CD14-positive monocyte (primary cell): ENCODE measurements at regions not wholly inside any gene's neighbourhood (a gene's known extent, or its start where the extent isn't known, plus 50 kb on each side); places are given as distances from the start of the nearest gene placed in this dataset.

ENCODE experiments used
- DNase-seq, 3 donors: peaks; one replicate each; pipeline ENCODE4 v3.0.0-alpha.2; 2011 to 2022
- H2AFZ ChIP-seq: 2 replicates; pipeline ENCODE4 v1.6.0; 2012; ENCODE audit warnings: mild to moderate bottlenecking, low read depth, low read length, inconsistent platforms; ENCODE audit not compliant: insufficient read depth, poor library complexity, severe bottlenecking
- H3K27ac ChIP-seq, 2 donors: 1 replicate in 1 of 2; 2 replicates in 1 of 2; pipeline ENCODE4 v1.5.1; 2012 to 2013; ENCODE audit warnings: low read length in 2 of 2, control low read depth in 1 of 2, inconsistent platforms in 1 of 2, low read depth in 1 of 2, mild to moderate bottlenecking in 1 of 2
- H3K27me3 ChIP-seq, 2 donors: one replicate each; pipeline versions ENCODE4 v1.6.0 to v1.6.1; 2011 to 2013; ENCODE audit warnings: low read length in 2 of 2; ENCODE audit not compliant: control insufficient read depth in 2 of 2, insufficient read depth in 2 of 2
- H3K36me3 ChIP-seq, 2 donors: replicated peaks in 1 of 2; 1 replicate in 1 of 2; 2 replicates in 1 of 2; pipeline versions ENCODE4 v1.5.1 to v1.6.1; 2012 to 2013; ENCODE audit warnings: low read length in 2 of 2, control low read depth in 1 of 2, inconsistent platforms in 1 of 2, mild to moderate bottlenecking in 1 of 2; ENCODE audit not compliant: insufficient read depth in 2 of 2, control insufficient read depth in 1 of 2
- H3K4me1 ChIP-seq, 2 donors: 1 replicate in 1 of 2; 2 replicates in 1 of 2; pipeline versions ENCODE4 v1.5.1 to v1.6.1; 2012 to 2013; ENCODE audit warnings: low read length in 2 of 2, control low read depth in 1 of 2, inconsistent platforms in 1 of 2, mild to moderate bottlenecking in 1 of 2, moderate library complexity in 1 of 2; ENCODE audit not compliant: insufficient read depth in 2 of 2, control insufficient read depth in 1 of 2
- H3K4me2 ChIP-seq: replicated peaks from 2 replicates; pipeline ENCODE3; 2012; ENCODE audit warnings: low read length, moderate library complexity, mild to moderate bottlenecking; ENCODE audit not compliant: poor library complexity, severe bottlenecking; ENCODE audit errors: extremely low read depth
- H3K4me3 ChIP-seq, 3 experiments: fragments of 200-600 bp in 1 of 3; sonication (generic) in 1 of 3; replicated peaks in 1 of 3; 1 replicate in 2 of 3; 2 replicates in 1 of 3; pipeline ENCODE4 v1.5.1; 2011 to 2013; ENCODE audit warnings: low read length in 3 of 3, mild to moderate bottlenecking in 3 of 3, control low read depth in 2 of 3, low read depth in 2 of 3, inconsistent platforms in 1 of 3, moderate library complexity in 1 of 3
- H3K79me2 ChIP-seq: 2 replicates; pipeline ENCODE4 v1.6.0; 2012; ENCODE audit warnings: mild to moderate bottlenecking, control low read depth, inconsistent platforms, low read length, moderate library complexity; ENCODE audit not compliant: insufficient read depth
- H3K9ac ChIP-seq: 2 replicates; pipeline ENCODE4 v1.6.0; 2017; ENCODE audit warnings: low read length, mild to moderate bottlenecking; ENCODE audit not compliant: insufficient read depth, poor library complexity, severe bottlenecking
- H3K9me3 ChIP-seq, 2 donors: replicated peaks in 1 of 2; 1 replicate in 1 of 2; 2 replicates in 1 of 2; pipeline versions ENCODE4 v1.5.1 to v1.6.1; 2012 to 2013; ENCODE audit warnings: low read length in 2 of 2, control low read depth in 1 of 2; ENCODE audit not compliant: control insufficient read depth in 1 of 2, insufficient read depth in 1 of 2
- H4K20me1 ChIP-seq: 2 replicates; pipeline ENCODE4 v1.6.0; 2012; ENCODE audit warnings: mild to moderate bottlenecking, low read length, control low read depth, moderate library complexity; ENCODE audit not compliant: insufficient read depth
- H3K27ac Mint-ChIP-seq, 7 donors: one replicate each; pipeline ENCODE4 v1.8.0; 2020; ENCODE audit warnings: mild to moderate bottlenecking in 7 of 7, mixed read lengths in 7 of 7, moderate library complexity in 6 of 7, inconsistent platforms in 2 of 7
- H3K27me3 Mint-ChIP-seq, 3 donors: one replicate each; pipeline ENCODE4 v1.8.0; 2021 to 2022; ENCODE audit warnings: low read depth in 3 of 3, mild to moderate bottlenecking in 3 of 3, mixed read lengths in 3 of 3, moderate library complexity in 3 of 3, inconsistent platforms in 1 of 3
- H3K36me3 Mint-ChIP-seq, 2 donors: one replicate each; pipeline ENCODE4 v1.8.0; 2020; ENCODE audit warnings: mixed read lengths in 2 of 2, inconsistent platforms in 1 of 2, mild to moderate bottlenecking in 1 of 2
- H3K4me1 Mint-ChIP-seq: one replicate; pipeline ENCODE4 v1.8.0; 2020; ENCODE audit warnings: mild to moderate bottlenecking, mixed read lengths
- H3K4me3 Mint-ChIP-seq, 2 donors: one replicate each; pipeline ENCODE4 v1.8.0; 2020; ENCODE audit warnings: mild to moderate bottlenecking in 2 of 2, mixed read lengths in 2 of 2, moderate library complexity in 1 of 2
- H3K9me3 Mint-ChIP-seq, 7 donors: one replicate each; pipeline ENCODE4 v1.8.0; 2020 to 2022; ENCODE audit warnings: mixed read lengths in 7 of 7, mild to moderate bottlenecking in 6 of 7, moderate library complexity in 6 of 7, inconsistent platforms in 2 of 7
- CTCF ChIP-seq: fragments of 200-600 bp; IDR thresholded peaks from one replicate; pipeline ENCODE4 v1.8.0; 2022; ENCODE audit warnings: antibody characterized with exemption, mild to moderate bottlenecking
- WGBS: methylation state at CpG from one replicate; pipeline ENCODE4 v1.1.5; 2013; ENCODE audit warnings: missing lambda C conversion rate; ENCODE audit not compliant: insufficient coverage; 5-methylcytosine and 5-hydroxymethylcytosine counted together
- intact Hi-C, 2 donors: fragments of 100-400 bp; cut with micrococcal nuclease; formaldehyde crosslinking; loops; one replicate each; pipeline versions ENCODE4 v1.15.0 to v1.15.1; 2023

GRCh38 chr2:406876-407275 is 119.0 kb upstream of the ALKAL2 start:
- intact Hi-C loops, result no loop called here
- peaks cover 0 to 2% (median 1%) of the 10 kb centered on the region in 3 donors for H3K27me3 Mint-ChIP-seq
- TF ChIP-seq CTCF, result no peak
- H3K27ac Mint-ChIP-seq, result no peak overlapping the region
- 83% methylated on average over 1 of the region's 4 CpGs for WGBS
- H3K4me1 ChIP-seq, result no peaks in the 10 kb centered on the region
- no peaks in the 10 kb centered on the region for H3K79me2 ChIP-seq
- no peak overlapping the region for H3K4me2 ChIP-seq
- H3K27me3 ChIP-seq, result no peaks in the 10 kb centered on the region
- H3K9me3 Mint-ChIP-seq, result peaks cover 4 to 14% (median 13%) of the 10 kb centered on the region in 7 donors
- H3K4me3 Mint-ChIP-seq, result no peak overlapping the region
- H2AFZ ChIP-seq, result no peak overlapping the region
- H3K4me1 Mint-ChIP-seq, result no peaks in the 10 kb centered on the region
- H3K27ac ChIP-seq, result no peak overlapping the region
- no peaks in the 10 kb centered on the region for H3K36me3 ChIP-seq
- H3K9me3 ChIP-seq, result peaks cover 0 to 7% of the 10 kb centered on the region in 2 donors
- H3K4me3 ChIP-seq, result no peak overlapping the region
- no peak for DNase-seq
- no peaks in the 10 kb centered on the region for H3K36me3 Mint-ChIP-seq
- no peaks in the 10 kb centered on the region for H4K20me1 ChIP-seq
- no peak overlapping the region for H3K9ac ChIP-seq

DNA sequence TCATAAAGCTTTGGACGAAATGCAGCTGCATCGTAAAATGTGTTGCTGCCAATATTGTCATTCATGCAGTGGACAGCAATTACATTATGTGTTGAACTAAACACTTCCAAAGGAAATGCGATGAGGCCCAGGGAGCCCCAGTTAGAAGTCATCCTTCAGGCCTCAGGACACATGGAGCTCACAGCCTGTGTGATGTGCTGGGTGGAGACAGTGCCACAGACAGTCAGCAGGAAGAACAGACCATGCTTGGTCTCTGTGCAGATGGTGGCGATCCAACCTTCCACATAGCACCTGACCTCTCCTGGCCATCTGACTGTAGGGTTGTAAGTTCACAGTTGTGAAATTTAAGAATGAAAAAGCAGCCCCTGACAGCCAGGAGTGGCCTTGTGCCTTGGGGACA is 118.3 kb upstream of the ALKAL2 start:
- no peak overlapping the region for H3K4me3 Mint-ChIP-seq
- H3K36me3 Mint-ChIP-seq, result no peaks in the 10 kb centered on the region
- peaks cover 4 to 14% (median 11%) of the 10 kb centered on the region in 7 donors for H3K9me3 Mint-ChIP-seq
- H3K9me3 ChIP-seq, result peaks cover 0 to 7% of the 10 kb centered on the region in 2 donors
- intact Hi-C loops, result no loop called here
- no peaks in the 10 kb centered on the region for H3K27me3 ChIP-seq
- 89% methylated on average over 3 of the region's 4 CpGs for WGBS
- H3K79me2 ChIP-seq, result no peaks in the 10 kb centered on the region
- no peak overlapping the region for H3K27ac Mint-ChIP-seq
- no peaks in the 10 kb centered on the region for H4K20me1 ChIP-seq
- no peak overlapping the region for H3K4me2 ChIP-seq
- TF ChIP-seq CTCF, result no peak
- H3K36me3 ChIP-seq, result no peaks in the 10 kb centered on the region
- H3K4me1 ChIP-seq, result no peaks in the 10 kb centered on the region
- no peak for DNase-seq
- no peak overlapping the region for H2AFZ ChIP-seq
- no peak overlapping the region for H3K4me3 ChIP-seq
- no peak overlapping the region for H3K27ac ChIP-seq
- no peaks in the 10 kb centered on the region for H3K4me1 Mint-ChIP-seq
- H3K27me3 Mint-ChIP-seq, result peaks cover 0 to 2% (median 1%) of the 10 kb centered on the region in 3 donors
- no peak overlapping the region for H3K9ac ChIP-seq
